Suprapubic skin (tissue), 4 donors: ENCODE measurements at regions not wholly inside any gene's neighbourhood (a gene's known extent, or its start where the extent isn't known, plus 50 kb on each side); places are given as distances from the start of the nearest gene placed in this dataset.

ENCODE experiments used
- DNase-seq, 2 donors: peaks; one replicate each; pipeline ENCODE4 v3.0.0-alpha.2; 2019; ENCODE audit warnings: low spot score in 2 of 2
- H3K27ac ChIP-seq: fragments of 200-600 bp; sonication (generic); one replicate; pipeline ENCODE4 v1.5.1; 2019
- H3K27me3 ChIP-seq: fragments of 200-600 bp; sonication (generic); one replicate; pipeline ENCODE4 v1.5.1; 2019
- H3K36me3 ChIP-seq: fragments of 200-600 bp; sonication (generic); one replicate; pipeline ENCODE4 v1.5.1; 2019
- H3K4me1 ChIP-seq: fragments of 200-600 bp; sonication (generic); one replicate; pipeline ENCODE4 v1.5.1; 2019
- H3K4me3 ChIP-seq: fragments of 200-600 bp; sonication (generic); one replicate; pipeline ENCODE4 v1.5.1; 2019; ENCODE audit warnings: mild to moderate bottlenecking
- H3K9me3 ChIP-seq: fragments of 200-600 bp; sonication (generic); one replicate; pipeline ENCODE4 v1.5.1; 2019
- EP300 ChIP-seq: sonication (generic); formaldehyde crosslinking; IDR thresholded peaks from one replicate; pipeline ENCODE4 v1.6.1; 2017; ENCODE audit warnings: antibody characterized with exemption
- POLR2A ChIP-seq, 2 donors: fragments of 450-650 bp; IDR thresholded peaks; one replicate each; pipeline ENCODE4 v1.6.1; 2017; ENCODE audit warnings: antibody characterized with exemption in 2 of 2, mild to moderate bottlenecking in 2 of 2, moderate library complexity in 2 of 2
- POLR2AphosphoS5 ChIP-seq, 3 donors: sonication (generic); formaldehyde crosslinking; IDR thresholded peaks; one replicate each; pipeline ENCODE4 v1.6.1; 2017; ENCODE audit warnings: antibody characterized with exemption in 3 of 3
- WGBS: methylation state at CpG from one replicate; pipeline ENCODE4 v1.1.5; 2018; 5-methylcytosine and 5-hydroxymethylcytosine counted together
- TF ChIP-seq, protein P1 (sequence below), 2 donors: fragments of 200-600 bp in 1 of 2; fragments of 450-650 bp in 1 of 2; sonication (generic) in 1 of 2; IDR thresholded peaks; one replicate each; pipeline ENCODE4 v1.5.1; 2016 to 2019; ENCODE audit warnings: antibody characterized with exemption in 2 of 2, mild to moderate bottlenecking in 1 of 2, moderate library complexity in 1 of 2

DNA sequence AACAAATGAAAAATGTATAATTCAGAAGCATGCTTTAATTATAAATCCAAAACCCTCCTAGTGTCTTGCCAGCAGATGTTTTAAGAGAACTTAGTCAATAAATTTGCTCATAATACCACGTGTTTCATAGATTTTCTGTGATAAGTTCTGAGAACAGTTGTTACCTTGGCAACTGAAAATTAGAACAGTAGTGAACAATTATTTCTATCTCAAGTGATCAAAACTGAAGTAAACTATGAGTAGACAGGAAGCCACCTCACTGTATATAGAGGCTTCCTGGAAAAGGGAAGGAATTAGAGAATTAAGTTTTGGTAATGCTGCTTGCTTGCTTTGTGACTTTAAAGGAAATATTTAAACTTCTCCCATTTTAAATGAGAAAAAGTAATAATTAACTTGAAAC, 266.0 kb upstream of the ANO3 start:
- Histone ChIP-seq H3K4me1 (no peaks in the 10 kb centered on the region), H3K27ac (no peak overlapping the region), H3K36me3 (no peaks in the 10 kb centered on the region), H3K27me3 (no peaks in the 10 kb centered on the region), H3K9me3 (no peaks in the 10 kb centered on the region), H3K4me3 (no peak overlapping the region)
- TF ChIP-seq, protein P1, sequence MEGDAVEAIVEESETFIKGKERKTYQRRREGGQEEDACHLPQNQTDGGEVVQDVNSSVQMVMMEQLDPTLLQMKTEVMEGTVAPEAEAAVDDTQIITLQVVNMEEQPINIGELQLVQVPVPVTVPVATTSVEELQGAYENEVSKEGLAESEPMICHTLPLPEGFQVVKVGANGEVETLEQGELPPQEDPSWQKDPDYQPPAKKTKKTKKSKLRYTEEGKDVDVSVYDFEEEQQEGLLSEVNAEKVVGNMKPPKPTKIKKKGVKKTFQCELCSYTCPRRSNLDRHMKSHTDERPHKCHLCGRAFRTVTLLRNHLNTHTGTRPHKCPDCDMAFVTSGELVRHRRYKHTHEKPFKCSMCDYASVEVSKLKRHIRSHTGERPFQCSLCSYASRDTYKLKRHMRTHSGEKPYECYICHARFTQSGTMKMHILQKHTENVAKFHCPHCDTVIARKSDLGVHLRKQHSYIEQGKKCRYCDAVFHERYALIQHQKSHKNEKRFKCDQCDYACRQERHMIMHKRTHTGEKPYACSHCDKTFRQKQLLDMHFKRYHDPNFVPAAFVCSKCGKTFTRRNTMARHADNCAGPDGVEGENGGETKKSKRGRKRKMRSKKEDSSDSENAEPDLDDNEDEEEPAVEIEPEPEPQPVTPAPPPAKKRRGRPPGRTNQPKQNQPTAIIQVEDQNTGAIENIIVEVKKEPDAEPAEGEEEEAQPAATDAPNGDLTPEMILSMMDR (IDR thresholded peaks at IDR 0.05): no peak
- TF ChIP-seq POLR2AphosphoS5 (IDR thresholded peaks at IDR 0.05): no peak
- TF ChIP-seq EP300: no peak
- no peak for TF ChIP-seq POLR2A (IDR thresholded peaks at IDR 0.05)
- no peak for DNase-seq
- 30% methylated on average over 1 of the region's 1 CpG for WGBS

DNA sequence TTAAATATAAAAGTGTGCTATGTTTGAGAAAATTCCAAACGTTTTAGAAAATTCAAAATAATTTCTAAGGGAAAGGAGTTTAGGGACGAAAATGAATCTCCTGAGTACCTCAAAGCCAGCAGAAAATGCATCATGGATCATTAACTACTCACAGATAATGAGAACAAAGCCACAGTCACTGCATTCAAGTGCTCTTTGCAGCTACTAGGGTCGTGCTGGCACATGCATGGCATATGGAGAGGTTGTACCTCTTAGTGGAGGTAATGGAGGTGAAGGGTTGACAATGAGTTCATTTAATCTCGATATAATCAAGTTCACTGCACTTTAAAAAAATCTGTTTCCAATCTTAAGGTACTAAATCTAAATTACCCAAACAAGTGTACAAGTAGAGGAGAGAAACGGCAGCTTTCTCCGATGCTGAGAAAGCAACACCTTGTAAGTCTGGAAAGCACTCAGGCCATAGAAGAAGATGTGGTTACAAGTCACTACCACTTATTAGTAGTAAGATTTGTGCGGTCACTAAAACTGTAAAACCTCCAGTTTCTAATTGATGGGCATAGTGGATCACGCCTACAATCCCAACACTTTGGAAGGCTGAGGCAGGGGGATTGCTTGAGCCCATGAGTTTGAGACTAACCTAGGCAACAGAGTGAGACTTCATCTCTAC, 261.1 kb upstream of the ANO3 start:
- Histone ChIP-seq H3K27me3 (no peaks in the 10 kb centered on the region), H3K4me3 (no peak overlapping the region), H3K9me3 (no peaks in the 10 kb centered on the region), H3K27ac (no peak overlapping the region), H3K4me1 (no peaks in the 10 kb centered on the region), H3K36me3 (no peaks in the 10 kb centered on the region)
- TF ChIP-seq EP300 (no peak), POLR2A (IDR thresholded peaks at IDR 0.05) (no peak), POLR2AphosphoS5 (IDR thresholded peaks at IDR 0.05) (no peak)
- TF ChIP-seq, protein P1 (IDR thresholded peaks at IDR 0.05): no peak
- no peak for DNase-seq
- WGBS: 66% methylated on average over 8 of the region's 8 CpGs

DNA sequence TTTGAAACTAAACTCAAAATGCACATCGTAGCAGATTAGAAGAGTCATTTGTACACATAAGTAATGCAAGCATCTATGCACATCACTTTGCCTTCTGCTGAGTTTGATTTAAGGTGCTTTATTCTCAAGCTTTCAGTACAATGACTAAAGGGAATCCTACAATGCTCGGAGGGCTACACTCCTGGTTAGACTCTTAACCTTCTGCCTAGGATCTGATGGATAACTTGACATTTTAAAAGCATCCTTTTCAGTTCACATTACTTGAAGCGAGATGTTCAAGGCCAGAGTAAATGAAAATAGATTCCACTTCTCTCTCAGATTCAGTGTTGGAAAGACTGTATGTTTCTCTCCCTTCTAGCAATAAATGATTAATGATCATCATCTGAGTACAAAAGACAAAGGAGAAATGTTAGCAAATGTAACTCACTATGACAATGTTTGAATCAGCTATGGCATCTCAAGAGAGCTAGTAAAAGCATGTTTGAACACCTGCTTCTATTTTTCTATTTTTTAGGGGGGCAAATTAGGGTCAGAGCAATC, 259.2 kb upstream of the ANO3 start:
- H3K4me3 ChIP-seq: no peak overlapping the region
- TF ChIP-seq POLR2AphosphoS5 (IDR thresholded peaks at IDR 0.05) (no peak), POLR2A (IDR thresholded peaks at IDR 0.05) (no peak), EP300 (no peak)
- TF ChIP-seq, protein P1 (IDR thresholded peaks at IDR 0.05): no peak
- H3K9me3 ChIP-seq: no peaks in the 10 kb centered on the region
- no peaks in the 10 kb centered on the region for H3K4me1 ChIP-seq
- no peak overlapping the region for H3K27ac ChIP-seq
- WGBS: 76% methylated on average over 3 of the region's 3 CpGs
- DNase-seq: no peak
- no peaks in the 10 kb centered on the region for H3K36me3 ChIP-seq
- H3K27me3 ChIP-seq: no peaks in the 10 kb centered on the region

DNA sequence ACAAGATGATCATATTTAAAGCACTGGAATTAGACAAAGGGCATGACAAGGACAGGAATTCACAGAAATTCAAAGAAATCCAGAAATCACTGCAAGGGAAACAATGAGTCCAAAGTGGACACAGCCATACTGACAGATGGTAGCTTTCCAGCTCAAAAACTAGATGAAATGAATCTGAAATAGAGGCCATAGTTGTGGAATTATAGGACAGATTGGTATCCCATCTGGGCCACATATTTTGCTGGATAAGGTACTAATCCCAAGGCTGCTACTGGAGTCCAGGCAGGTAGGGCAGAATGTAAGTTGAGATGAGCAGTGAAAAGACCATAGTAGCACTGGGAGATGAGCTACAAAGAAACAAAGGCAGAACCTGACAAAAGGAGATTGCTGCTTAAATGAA, 258.3 kb upstream of the ANO3 start:
- no peak overlapping the region for H3K27ac ChIP-seq
- no peaks in the 10 kb centered on the region for H3K9me3 ChIP-seq
- no peaks in the 10 kb centered on the region for H3K27me3 ChIP-seq
- no peak for DNase-seq
- no peaks in the 10 kb centered on the region for H3K4me1 ChIP-seq
- no peaks in the 10 kb centered on the region for H3K36me3 ChIP-seq
- TF ChIP-seq POLR2A (IDR thresholded peaks at IDR 0.05): no peak
- no peak overlapping the region for H3K4me3 ChIP-seq

DNA sequence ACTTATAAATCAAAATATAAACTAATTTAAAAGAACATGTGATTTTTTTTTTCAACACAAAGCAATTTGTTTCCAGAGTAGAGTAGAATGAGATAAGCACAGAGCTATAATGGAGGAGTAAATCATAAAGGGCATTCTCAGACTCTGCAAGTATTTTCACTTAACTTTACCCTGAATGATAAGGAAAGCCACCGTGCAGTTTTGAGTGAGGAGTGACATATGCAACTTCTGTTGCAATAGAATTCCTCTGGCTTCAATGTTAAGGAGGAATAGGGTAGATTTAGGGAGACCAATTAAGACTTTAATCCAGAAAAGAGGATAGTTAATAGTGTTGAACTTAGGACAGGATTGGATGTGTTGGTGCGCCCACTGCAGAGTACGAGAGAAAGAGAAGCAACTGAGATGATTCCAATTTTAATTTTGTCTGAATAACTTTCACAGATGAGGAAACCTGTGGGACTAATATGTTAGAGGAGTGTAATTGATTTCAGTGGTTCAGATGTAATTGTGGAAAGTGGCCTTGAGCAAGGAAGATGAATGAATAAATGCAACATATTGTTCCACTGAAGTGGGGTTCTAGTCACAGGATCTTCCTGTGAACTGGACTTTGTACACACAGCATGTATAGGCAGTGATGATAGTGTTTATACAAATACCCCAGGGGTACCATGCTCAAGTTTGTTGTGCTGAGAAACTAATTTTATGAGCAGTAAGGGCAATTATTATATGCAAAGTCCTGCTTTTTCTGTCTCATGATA, 255.5 kb upstream of the ANO3 start:
- H3K36me3 ChIP-seq: no peaks in the 10 kb centered on the region
- no peak for TF ChIP-seq POLR2AphosphoS5 (IDR thresholded peaks at IDR 0.05)
- TF ChIP-seq EP300: no peak
- TF ChIP-seq POLR2A (IDR thresholded peaks at IDR 0.05): no peak
- TF ChIP-seq, protein P1 (IDR thresholded peaks at IDR 0.05): no peak
- WGBS: 82% methylated on average over 3 of the region's 3 CpGs
- no peaks in the 10 kb centered on the region for H3K9me3 ChIP-seq
- no peaks in the 10 kb centered on the region for H3K4me1 ChIP-seq
- no peaks in the 10 kb centered on the region for H3K27me3 ChIP-seq
- H3K27ac ChIP-seq: no peak overlapping the region
- DNase-seq: no peak
- no peak overlapping the region for H3K4me3 ChIP-seq
